Urinary bladder (tissue), 3 donors: ENCODE measurements at regions not wholly inside any gene's neighbourhood (a gene's known extent, or its start where the extent isn't known, plus 50 kb on each side); places are given as distances from the start of the nearest gene placed in this dataset.

Experiments used
- DNase-seq: peaks from one replicate; pipeline ENCODE4 v3.0.0-alpha.2; 2015; ENCODE audit errors: extremely low spot score
- H3K27ac ChIP-seq: one replicate; pipeline ENCODE4 v1.5.1; 2013; ENCODE audit warnings: low read depth, mild to moderate bottlenecking, moderate library complexity
- H3K36me3 ChIP-seq: one replicate; pipeline ENCODE4 v1.6.1; 2013; ENCODE audit warnings: mild to moderate bottlenecking, moderate library complexity; ENCODE audit not compliant: insufficient read depth
- H3K4me1 ChIP-seq: one replicate; pipeline ENCODE4 v1.6.1; 2013; ENCODE audit warnings: mild to moderate bottlenecking, moderate library complexity; ENCODE audit not compliant: insufficient read depth
- H3K4me3 ChIP-seq: one replicate; pipeline ENCODE4 v1.5.1; 2013; ENCODE audit warnings: low read depth, low read length
- WGBS: extraction: QIAGEN DNeasy Blood & Tissue Kit; methylation state at CpG from one replicate; pipeline ENCODE4 v1.1.7; 2013; 5-methylcytosine and 5-hydroxymethylcytosine counted together
- donor health status: healthy with polysubstance abuse.
- donor health status: healthy.

GRCh38 chr3:117618462-117618861, 908.9 kb downstream of the TUSC7 start:
- no peak overlapping the region for H3K27ac ChIP-seq
- no peaks in the 10 kb centered on the region for H3K4me1 ChIP-seq
- no peaks in the 10 kb centered on the region for H3K36me3 ChIP-seq
- H3K4me3 ChIP-seq: no peak overlapping the region
- no peak for DNase-seq
- WGBS: 84% methylated on average over 1 of the region's 1 CpG

GRCh38 chr3:117619805-117620204, 910.2 kb downstream of the TUSC7 start:
- WGBS: 59% methylated on average over 1 of the region's 1 CpG
- Histone ChIP-seq H3K27ac (no peak overlapping the region), H3K36me3 (no peaks in the 10 kb centered on the region), H3K4me3 (no peak overlapping the region), H3K4me1 (no peaks in the 10 kb centered on the region)
- DNase-seq: no peak

DNA sequence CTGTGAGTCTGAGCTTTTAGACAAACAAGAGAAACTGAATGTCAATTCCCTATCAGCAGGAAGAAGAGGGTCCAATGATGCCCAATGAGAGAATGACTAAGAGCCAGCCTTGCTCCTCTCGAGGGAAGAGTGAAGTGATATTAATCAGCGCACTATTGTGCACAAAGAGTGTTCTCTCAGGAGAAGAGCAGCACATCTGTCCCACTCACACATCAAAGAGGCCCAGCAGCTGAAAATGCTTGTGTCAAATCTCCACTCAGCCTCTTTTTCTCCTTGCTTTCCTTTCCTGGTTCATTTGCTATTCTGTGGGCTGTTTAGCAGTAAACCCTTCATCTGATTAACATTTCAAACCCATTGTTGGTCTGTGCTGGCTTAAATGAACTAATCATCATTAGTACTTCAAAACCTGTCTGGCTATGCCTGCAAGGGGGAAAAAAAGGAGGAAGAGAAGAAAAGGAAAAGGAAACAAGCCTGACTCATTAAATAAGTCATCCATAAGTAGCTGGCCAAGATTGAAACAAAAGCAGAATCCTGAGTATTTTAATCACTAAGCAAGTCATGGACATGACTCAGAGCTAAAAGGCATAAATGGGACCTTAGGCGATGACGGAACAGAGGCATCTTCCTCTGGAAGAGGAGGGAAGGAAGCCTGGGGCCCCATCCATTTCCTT, 912.7 kb downstream of the TUSC7 start:
- H3K4me3 ChIP-seq: no peak overlapping the region
- no peak overlapping the region for H3K27ac ChIP-seq
- H3K36me3 ChIP-seq: no peaks in the 10 kb centered on the region
- no peak for DNase-seq
- 74% methylated on average over 4 of the region's 4 CpGs for WGBS
- no peaks in the 10 kb centered on the region for H3K4me1 ChIP-seq

GRCh38 chr3:117624424-117624823, 914.8 kb downstream of the TUSC7 start:
- 89% methylated on average over 3 of the region's 3 CpGs for WGBS
- Histone ChIP-seq H3K4me1 (no peaks in the 10 kb centered on the region), H3K4me3 (no peak overlapping the region)

GRCh38 chr3:117625174-117625573, 915.6 kb downstream of the TUSC7 start:
- no peaks in the 10 kb centered on the region for H3K36me3 ChIP-seq
- H3K4me1 ChIP-seq: no peaks in the 10 kb centered on the region
- no peak overlapping the region for H3K4me3 ChIP-seq
- no peak for DNase-seq
- H3K27ac ChIP-seq: no peak overlapping the region

More at GRCh38 chr3:117624424-117624823, 914.8 kb downstream of the TUSC7 start:
- Histone ChIP-seq H3K36me3 (no peaks in the 10 kb centered on the region), H3K27ac (no peak overlapping the region)
- no peak for DNase-seq

DNA sequence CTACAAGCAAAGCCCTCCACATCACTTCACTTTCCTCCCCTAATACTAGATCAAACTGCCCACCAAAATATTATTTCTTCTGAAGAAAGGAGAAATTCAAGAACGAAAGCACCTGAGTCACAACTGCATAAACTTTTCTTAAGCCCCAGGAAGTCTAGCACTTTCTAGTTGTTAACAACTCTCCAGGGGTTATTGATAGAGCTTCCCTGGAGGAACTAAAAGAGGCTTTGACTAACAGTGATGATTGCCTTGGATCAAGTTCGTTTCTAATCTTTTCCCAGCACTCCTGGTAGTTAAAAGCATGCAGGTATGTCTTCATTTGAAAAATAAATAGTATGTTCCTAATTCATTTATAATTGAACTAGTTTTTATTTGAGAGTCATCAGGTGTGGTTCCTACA, 917.0 kb downstream of the TUSC7 start:
- Histone ChIP-seq H3K36me3 (no peaks in the 10 kb centered on the region), H3K27ac (no peak overlapping the region), H3K4me1 (no peaks in the 10 kb centered on the region), H3K4me3 (no peak overlapping the region)
- no peak for DNase-seq
- 72% methylated on average over 2 of the region's 2 CpGs for WGBS

DNA sequence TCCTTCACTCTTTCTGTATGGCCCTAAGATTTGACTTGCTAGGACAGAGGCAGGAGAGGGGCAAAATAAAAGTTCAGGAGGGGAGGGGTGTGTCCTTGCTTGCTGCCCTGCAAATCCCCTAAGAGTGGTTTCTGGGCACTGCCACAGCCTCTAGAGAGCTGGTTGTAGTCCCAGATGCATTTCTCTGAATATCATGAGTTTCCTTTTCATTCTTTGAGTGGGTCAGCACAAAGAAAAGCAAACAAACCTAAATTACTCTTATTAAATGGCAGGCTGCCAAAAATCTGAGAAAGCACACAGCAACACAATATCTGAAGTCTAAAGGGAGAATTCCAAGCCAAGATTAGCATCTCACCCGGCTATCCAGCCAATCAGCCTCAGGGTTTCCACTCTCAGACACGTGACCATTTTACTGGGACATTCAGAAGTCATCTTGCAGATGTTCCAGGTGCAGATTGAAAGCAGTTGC, 919.3 kb downstream of the TUSC7 start:
- Histone ChIP-seq H3K27ac (no peak overlapping the region), H3K4me1 (no peaks in the 10 kb centered on the region), H3K36me3 (no peaks in the 10 kb centered on the region), H3K4me3 (no peak overlapping the region)
- 19% methylated on average over 2 of the region's 2 CpGs for WGBS
- DNase-seq: peak; percentile 59

GRCh38 chr3:117629505-117629904, 919.9 kb downstream of the TUSC7 start:
- no peak for DNase-seq
- 83% methylated on average over 9 of the region's 9 CpGs for WGBS
- Histone ChIP-seq H3K4me1 (no peaks in the 10 kb centered on the region), H3K27ac (no peak overlapping the region), H3K4me3 (no peak overlapping the region), H3K36me3 (no peaks in the 10 kb centered on the region)

- H3K27ac ChIP-seq: no peak overlapping the region
- no peaks in the 10 kb centered on the region for H3K4me1 ChIP-seq
- DNase-seq: no peak
- no peaks in the 10 kb centered on the region for H3K36me3 ChIP-seq
- no peak overlapping the region for H3K4me3 ChIP-seq
These were observed 920.9 kb downstream of the TUSC7 start for GRCh38 chr3:117630469-117630868.

DNA sequence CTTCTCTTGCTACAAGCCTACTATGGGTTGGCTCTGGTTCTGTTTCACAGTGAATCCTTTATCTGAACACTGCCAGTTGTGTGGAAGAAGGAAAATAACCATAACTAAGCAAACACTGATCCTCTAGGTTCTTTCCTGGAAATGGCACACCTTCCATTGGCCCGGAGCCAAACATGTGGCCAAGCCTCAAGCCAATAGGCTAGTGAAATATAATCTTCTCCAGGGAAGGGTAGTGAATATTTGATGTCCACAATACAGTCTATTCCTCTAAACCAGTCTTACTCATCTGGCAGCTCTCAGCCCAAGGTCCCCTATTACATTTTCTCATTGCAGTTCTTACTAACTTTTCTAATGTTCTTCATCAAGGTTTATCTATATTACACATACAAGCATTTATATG, 921.3 kb downstream of the TUSC7 start:
- no peaks in the 10 kb centered on the region for H3K36me3 ChIP-seq
- H3K4me1 ChIP-seq: no peaks in the 10 kb centered on the region
- no peak overlapping the region for H3K27ac ChIP-seq
- 82% methylated on average over 1 of the region's 1 CpG for WGBS
- H3K4me3 ChIP-seq: no peak overlapping the region
- DNase-seq: no peak

- Histone ChIP-seq H3K36me3 (no peaks in the 10 kb centered on the region), H3K4me3 (no peak overlapping the region), H3K27ac (no peak overlapping the region), H3K4me1 (no peaks in the 10 kb centered on the region)
- DNase-seq: no peak
- WGBS: 69% methylated on average over 3 of the region's 3 CpGs
These were observed 922.2 kb downstream of the TUSC7 start for GRCh38 chr3:117631781-117632180.

DNA sequence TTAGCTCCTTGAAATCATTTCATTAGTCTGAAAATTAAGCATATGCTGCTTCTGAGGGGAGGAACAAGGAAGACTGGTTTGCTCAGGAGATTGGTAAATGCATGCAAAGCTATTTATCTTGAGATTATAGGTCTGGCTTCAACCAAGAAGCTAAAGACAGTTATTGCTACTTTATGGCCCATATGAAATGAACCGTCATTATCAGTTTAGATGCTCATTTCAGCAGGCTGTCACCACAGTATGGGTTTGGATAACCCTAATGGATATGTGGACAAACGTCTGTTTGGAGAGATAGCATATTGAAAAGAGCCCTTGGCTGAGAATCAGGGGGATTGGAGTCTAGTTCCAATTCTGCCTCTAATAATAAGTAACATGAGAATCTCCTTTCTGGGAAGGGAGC, 922.6 kb downstream of the TUSC7 start:
- no peak for DNase-seq
- no peak overlapping the region for H3K27ac ChIP-seq
- no peaks in the 10 kb centered on the region for H3K36me3 ChIP-seq
- 36% methylated on average over 2 of the region's 2 CpGs for WGBS
- H3K4me3 ChIP-seq: no peak overlapping the region
- H3K4me1 ChIP-seq: no peaks in the 10 kb centered on the region

GRCh38 chr3:117633207-117633606, 923.6 kb downstream of the TUSC7 start:
- H3K4me1 ChIP-seq: no peaks in the 10 kb centered on the region
- H3K4me3 ChIP-seq: no peak overlapping the region
- WGBS: 78% methylated on average over 4 of the region's 4 CpGs
- no peak for DNase-seq
- no peak overlapping the region for H3K27ac ChIP-seq
- H3K36me3 ChIP-seq: no peaks in the 10 kb centered on the region

- WGBS: 93% methylated on average over 5 of the region's 5 CpGs
- Histone ChIP-seq H3K4me1 (no peaks in the 10 kb centered on the region), H3K27ac (no peak overlapping the region), H3K4me3 (no peak overlapping the region), H3K36me3 (no peaks in the 10 kb centered on the region)
- no peak for DNase-seq
These were observed 928.1 kb downstream of the TUSC7 start for GRCh38 chr3:117637666-117638065.

DNA sequence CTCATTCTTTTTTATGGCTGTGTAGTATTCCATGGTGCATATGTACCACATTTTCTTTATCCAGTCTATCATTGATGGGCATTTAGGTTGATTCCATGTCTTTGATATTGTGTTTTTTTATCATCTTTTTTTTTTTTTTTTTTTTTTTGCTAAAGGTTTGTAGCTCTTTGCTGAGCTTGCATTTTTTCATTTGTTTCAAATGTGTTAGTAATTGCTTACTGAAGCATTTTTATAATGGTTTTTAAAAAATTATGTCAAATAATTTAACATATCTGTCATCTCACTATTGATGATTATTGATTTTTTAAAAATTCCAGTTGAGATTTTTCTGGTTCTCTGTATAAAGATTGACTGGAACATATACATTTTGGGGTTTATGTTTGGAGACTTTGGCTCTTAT, 934.6 kb downstream of the TUSC7 start:
- DNase-seq: no peak
- Histone ChIP-seq H3K27ac (no peak overlapping the region), H3K4me1 (no peaks in the 10 kb centered on the region), H3K4me3 (no peak overlapping the region), H3K36me3 (no peaks in the 10 kb centered on the region)
